Right ventricle myocardium inferior (tissue), 1 donor: ENCODE measurements at regions not wholly inside any gene's neighbourhood (a gene's known extent, or its start where the extent isn't known, plus 50 kb on each side); places are given as distances from the start of the nearest gene placed in this dataset.
A peak's percentile ranks its signal among the peaks of the same experiment; 100 is the strongest.
"Not testable (repeated sequence)": the region's sequence is repeated elsewhere in the genome, so short reads cannot be mapped to it uniquely, and the experiment has no call there.

Source experiments
- ATAC-seq: fragments of 200-7000 bp; cut with Tn5 transposase; one replicate; pipeline ENCODE4 v1.9.1; 2020; ENCODE audit warnings: mild to moderate bottlenecking, moderate library complexity
- DNase-seq: peaks from one replicate; pipeline ENCODE4 v3.0.0; 2021; ENCODE audit errors: missing footprints
- intact Hi-C: fragments of 100-400 bp; cut with DNase I; formaldehyde crosslinking; loops from one replicate; pipeline ENCODE4 v1.11.0; 2022
- donor health status: DM: no; HTN: yes; CAD: no; lungs with severe emphysema.

GRCh38 chr7:153747969-153748368, 304.2 kb upstream of the DPP6 start:
- peak; percentile 37 for ATAC-seq
- intact Hi-C loops, DNase-seq: not testable (repeated sequence)

GRCh38 chr7:153748885-153749284, 303.3 kb upstream of the DPP6 start:
- intact Hi-C loops, ATAC-seq, DNase-seq: not testable (repeated sequence)

DNA sequence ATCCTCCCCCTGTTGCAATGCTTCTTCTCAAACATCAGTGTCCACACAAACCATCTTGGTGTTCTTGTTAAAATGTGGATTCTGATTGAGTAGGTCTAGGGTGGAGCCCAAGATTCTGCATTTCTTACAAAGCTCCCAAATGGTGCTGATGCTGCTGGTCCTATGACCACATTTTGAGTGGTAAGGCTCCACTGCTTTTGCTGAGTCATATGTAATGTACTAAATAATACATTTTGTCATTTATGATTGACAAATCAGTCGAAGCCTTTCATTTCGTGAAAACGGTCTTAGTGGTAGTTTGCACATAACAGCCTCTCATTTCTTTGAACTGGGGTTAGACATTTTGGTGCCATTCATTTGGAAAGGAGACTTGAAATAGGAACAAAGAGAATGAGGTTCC, 286.3 kb upstream of the DPP6 start:
- intact Hi-C loops, ATAC-seq, DNase-seq: not testable (repeated sequence)

- ATAC-seq: not testable (repeated sequence)
Measured at GRCh38 chr7:153766926-153767325, 285.3 kb upstream of the DPP6 start.

DNA sequence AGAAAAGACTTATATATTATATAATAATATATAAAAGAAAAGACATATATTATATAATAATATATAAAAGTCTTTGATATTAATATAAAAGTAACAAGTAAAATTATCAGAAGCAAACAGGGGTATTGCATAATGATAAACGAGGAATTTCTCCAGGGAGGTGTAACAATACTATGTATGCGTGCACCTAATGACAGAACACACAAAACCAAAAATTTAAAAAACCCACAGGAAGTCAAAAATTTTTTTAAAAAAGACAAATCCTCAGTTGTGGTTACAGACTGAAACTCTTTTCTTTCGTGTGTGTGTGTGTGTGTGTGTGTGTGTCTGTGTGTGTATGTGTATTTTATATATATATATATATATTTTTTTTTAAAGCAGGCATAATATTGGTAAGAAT, 279.2 kb upstream of the DPP6 start:
- no peak for DNase-seq
- ATAC-seq: no peak
- intact Hi-C loops: no loop called here

More at GRCh38 chr7:153766926-153767325, 285.3 kb upstream of the DPP6 start:
- DNase-seq, intact Hi-C loops: not testable (repeated sequence)

DNA sequence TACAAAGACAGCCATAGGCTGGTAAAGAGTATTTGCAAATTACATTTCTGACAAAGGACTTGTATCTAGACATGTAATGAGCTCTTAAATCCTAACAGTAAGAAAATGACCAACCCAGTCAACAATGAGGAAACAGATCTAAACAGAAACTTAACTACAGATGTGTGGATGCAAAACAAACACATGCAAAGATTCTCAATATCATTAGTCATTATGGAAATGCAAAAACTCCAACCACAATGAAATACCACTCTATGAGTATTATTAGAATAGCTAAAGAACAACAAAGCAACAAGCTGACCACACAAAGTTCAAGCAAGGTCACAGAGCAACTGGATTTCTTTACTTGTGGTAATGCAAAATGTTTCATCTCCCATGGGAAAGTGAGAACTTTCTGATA, 275.3 kb upstream of the DPP6 start:
- DNase-seq, ATAC-seq, intact Hi-C loops: not testable (repeated sequence)

- DNase-seq, ATAC-seq, intact Hi-C loops: not testable (repeated sequence)
Measured at GRCh38 chr7:153797363-153797762, 254.8 kb upstream of the DPP6 start.

- ATAC-seq: no peak
- DNase-seq: no peak
- intact Hi-C loops: no loop called here
Measured at GRCh38 chr7:153808117-153808516, 244.1 kb upstream of the DPP6 start.

- ATAC-seq (no peak), DNase-seq (no peak)
- intact Hi-C loops: no loop called here
Measured at GRCh38 chr7:153829525-153829924, 222.7 kb upstream of the DPP6 start.

- DNase-seq: no peak
- intact Hi-C loops: loop anchor here (5.0 kb wide), 1 partner anchor 450 kb away; no protein-coding TSS in a partner anchor
- ATAC-seq: no peak
Measured at GRCh38 chr7:153832160-153832559, 220.0 kb upstream of the DPP6 start.

GRCh38 chr7:153835103-153835502, 217.1 kb upstream of the DPP6 start:
- intact Hi-C loops: no loop called here
- DNase-seq (no peak), ATAC-seq (no peak)

DNA sequence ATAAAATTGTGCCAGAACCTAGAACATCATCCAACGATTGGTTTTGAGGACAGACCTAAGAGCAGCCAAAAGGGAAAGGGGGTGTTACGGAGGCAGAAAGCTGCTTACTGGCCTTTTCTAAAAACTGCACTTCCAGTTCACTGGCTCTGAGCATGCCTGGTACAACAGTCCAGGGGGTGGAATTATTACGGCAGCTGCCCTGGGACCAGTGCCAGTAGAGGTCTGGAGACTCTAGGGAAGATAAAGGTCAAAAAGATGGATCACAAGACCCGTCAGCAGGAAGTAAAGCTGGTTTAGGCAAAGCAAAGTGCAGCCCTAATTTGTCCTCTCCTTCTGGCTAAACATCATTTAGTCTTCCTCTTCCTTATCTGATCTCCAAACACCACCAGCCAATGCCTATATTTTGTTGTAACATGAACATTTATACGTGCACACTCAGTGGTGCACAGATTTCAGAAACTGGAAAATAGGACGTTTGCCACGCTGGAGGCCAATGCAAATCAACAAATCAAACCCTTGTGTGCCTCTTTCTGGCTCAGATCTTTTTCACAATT, 216.4 kb upstream of the DPP6 start:
- intact Hi-C loops: no loop called here
- ATAC-seq (peak; percentile 48), DNase-seq (no peak)

DNA sequence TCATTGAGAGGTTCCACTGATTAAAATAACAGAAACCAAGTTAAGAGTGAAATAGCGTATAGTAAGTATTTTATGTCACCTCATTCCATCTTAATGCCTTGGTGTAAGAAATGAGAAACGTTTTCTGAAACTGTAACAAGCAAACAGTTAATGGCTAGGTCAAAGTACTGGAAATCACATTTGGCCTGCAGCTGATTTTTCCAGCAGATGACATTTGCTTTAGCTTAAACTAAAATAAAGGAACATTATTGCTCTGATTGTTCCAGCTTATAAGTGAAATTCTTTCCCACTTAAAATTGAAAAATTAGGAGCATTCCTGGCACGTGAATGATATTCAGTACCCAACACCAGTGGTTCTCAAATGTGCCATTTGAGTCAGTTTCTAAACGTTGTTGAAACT, 213.6 kb upstream of the DPP6 start:
- intact Hi-C loops: no loop called here
- DNase-seq: no peak
- no peak for ATAC-seq

GRCh38 chr7:153840861-153841260, 211.3 kb upstream of the DPP6 start:
- ATAC-seq (no peak), DNase-seq (no peak)
- intact Hi-C loops: no loop called here

- ATAC-seq: no peak
- intact Hi-C loops: no loop called here
Measured at GRCh38 chr7:153847828-153848227, 204.4 kb upstream of the DPP6 start.

GRCh38 chr7:153852261-153852660, 199.9 kb upstream of the DPP6 start:
- intact Hi-C loops: no loop called here
- DNase-seq (no peak), ATAC-seq (no peak)

More at GRCh38 chr7:153847828-153848227, 204.4 kb upstream of the DPP6 start:
- DNase-seq: no peak

- DNase-seq (no peak), ATAC-seq (peak; percentile 34)
- intact Hi-C loops: no loop called here
Measured at GRCh38 chr7:153858355-153858754, 193.8 kb upstream of the DPP6 start.

- no peak for ATAC-seq
- DNase-seq: no peak
- intact Hi-C loops: no loop called here
Measured at GRCh38 chr7:153859239-153859638, 193.0 kb upstream of the DPP6 start.

DNA sequence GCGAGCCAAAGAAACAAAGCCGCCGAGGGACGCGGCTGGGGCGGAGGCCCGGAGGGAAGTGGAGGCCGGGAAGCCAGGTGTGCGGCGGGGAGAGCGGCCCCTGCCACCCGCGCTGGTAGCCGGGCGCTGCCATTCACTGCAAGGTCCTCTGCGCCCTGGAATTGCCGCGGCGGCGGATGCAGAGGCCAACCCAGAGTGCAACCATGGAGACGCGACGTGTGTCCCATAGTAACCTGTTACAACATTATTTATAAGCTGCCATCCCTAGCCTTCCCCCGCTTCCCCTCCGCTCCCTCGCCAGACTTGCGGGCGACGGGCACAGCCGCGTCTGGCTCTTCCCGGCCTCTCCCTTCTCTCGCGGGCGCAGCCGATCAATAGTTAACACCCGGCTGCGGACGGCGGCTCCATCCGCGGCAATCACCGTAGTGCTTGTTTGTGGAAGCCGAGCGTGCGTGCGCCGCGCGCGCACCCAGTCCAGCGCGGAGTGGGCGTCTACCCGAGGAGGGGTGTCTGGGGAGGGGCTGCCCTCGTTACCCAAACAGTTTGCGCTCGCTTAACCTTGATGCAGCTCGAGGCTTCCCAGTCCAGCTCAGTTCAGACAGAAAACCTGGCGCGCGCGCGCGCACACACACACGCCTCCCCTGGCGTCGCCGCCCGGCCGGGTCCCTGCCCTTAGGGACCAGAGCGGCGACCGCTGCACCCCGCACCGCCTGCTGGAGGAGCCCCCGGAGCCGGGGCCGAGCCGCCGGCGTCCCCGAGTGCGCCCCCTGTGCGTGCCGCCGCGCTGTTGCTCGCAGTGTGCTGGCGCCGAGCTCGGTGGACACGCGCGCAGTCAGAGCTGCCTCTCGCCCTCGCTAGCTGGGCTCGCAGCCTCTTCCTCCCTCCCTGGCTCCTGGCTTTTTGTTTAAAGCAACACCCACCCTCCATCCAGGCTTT, 165.4 kb upstream of the DPP6 start:
- no peak for ATAC-seq
- intact Hi-C loops: no loop called here

More for the DNA sequence above, 165.4 kb upstream of the DPP6 start:
- no peak for DNase-seq
